LNCAP (cell line): ENCODE measurements at regions not wholly inside any gene's neighbourhood (a gene's known extent, or its start where the extent isn't known, plus 50 kb on each side); places are given as distances from the start of the nearest gene placed in this dataset.

Experiments
- TF ChIP-seq, protein P1 (sequence below): fragments of 450-650 bp; IDR thresholded peaks from 2 replicates; pipeline ENCODE4 v1.5.1; 2017; ENCODE audit warnings: mild to moderate bottlenecking

DNA sequence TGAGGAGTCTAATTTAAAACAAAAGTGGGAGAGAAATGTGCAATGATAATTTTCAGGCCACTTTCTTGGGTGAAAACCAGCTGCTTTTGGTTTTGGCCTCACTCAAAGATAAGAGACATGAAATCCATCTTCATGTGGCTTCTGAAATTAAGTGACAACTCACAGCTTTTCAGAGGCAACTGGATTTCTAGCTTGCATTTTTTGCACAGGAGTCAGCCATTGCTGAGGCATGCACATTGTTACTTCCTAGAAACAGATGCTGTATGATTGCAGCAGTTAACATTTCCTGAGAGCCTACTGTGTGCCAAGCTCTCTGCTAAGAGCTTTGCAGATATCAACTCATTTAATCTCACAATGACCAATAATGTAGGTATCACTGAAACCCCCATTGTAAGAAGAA is 562.6 kb downstream of the NR2F1-AS1 start:
- TF ChIP-seq, protein P1, sequence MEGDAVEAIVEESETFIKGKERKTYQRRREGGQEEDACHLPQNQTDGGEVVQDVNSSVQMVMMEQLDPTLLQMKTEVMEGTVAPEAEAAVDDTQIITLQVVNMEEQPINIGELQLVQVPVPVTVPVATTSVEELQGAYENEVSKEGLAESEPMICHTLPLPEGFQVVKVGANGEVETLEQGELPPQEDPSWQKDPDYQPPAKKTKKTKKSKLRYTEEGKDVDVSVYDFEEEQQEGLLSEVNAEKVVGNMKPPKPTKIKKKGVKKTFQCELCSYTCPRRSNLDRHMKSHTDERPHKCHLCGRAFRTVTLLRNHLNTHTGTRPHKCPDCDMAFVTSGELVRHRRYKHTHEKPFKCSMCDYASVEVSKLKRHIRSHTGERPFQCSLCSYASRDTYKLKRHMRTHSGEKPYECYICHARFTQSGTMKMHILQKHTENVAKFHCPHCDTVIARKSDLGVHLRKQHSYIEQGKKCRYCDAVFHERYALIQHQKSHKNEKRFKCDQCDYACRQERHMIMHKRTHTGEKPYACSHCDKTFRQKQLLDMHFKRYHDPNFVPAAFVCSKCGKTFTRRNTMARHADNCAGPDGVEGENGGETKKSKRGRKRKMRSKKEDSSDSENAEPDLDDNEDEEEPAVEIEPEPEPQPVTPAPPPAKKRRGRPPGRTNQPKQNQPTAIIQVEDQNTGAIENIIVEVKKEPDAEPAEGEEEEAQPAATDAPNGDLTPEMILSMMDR: no peak

DNA sequence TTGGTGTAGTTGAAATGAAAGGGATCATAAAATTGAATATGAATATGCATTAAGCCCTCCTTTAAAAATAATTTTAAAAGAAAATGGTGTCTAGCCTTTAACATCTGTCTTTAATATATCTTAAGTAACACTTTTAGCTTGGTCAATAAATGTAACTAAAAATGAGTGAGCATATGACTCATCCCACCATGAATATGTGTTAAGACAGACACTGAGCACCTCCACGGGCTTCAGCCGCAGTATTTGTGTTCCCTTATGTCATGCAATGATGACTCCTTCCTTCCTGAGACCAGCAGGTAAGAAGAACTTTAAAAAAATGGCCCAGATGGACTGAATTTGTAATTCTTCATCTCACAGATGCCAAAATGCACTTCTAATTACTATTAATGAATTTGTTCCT is 563.2 kb downstream of the NR2F1-AS1 start:
- TF ChIP-seq, protein P1: no peak

DNA sequence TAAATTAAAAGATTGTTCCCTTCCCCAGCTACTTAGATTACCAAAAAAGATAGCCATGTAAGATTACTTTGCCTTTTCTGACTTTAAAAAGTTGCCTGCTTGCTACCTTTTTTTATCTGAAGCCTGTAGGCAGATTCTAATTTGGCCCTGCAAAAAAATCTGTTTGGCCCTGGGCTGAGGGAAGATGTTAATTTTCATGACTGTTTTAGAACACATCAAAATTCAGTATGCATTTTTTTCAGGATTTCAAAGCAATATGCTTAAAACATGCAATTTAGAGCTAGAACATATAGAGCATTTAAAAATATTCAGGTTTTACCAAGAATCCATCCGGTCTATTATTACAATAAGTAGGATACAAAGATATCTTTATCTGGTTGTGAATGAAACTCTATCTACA is 563.6 kb downstream of the NR2F1-AS1 start:
- TF ChIP-seq, protein P1: no peak

DNA sequence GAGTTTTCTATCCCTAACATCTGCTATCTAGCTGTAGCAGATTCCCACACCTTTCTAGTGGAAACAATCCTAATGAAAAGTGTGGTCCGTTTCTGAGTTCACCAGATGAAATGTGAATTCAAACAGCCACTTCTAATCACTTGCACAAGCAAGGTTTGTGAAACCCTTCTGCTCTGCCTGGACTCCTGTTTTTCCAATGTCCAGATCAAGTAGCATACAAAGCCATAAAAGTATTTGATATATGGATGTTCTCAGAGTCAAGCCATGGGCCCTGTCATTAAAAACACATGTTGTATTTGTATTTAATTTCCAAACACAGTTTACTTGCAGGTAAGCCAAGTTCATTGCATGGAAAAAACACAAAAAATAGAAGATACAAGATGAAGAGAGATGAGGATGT is 570.4 kb downstream of the NR2F1-AS1 start:
- TF ChIP-seq, protein P1: no peak

DNA sequence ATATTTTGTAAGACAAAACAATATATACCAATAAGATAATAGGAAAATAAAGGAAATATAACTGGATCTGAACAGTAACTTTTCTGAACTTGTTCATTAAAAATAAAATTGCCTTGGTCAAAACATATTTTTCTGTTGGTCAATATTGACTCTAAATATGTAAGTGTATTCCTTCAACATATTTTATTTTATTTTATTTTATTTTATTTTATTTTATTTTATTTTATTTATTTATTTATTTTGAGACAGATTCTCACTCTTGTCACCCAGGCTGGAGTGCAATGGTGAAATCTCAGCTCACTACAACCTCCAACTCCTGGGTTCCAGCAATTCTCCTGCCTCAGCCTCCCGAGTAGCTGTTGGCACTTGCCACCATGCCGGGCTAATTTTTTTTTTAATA is 571.0 kb downstream of the NR2F1-AS1 start:
- TF ChIP-seq, protein P1: no peak

DNA sequence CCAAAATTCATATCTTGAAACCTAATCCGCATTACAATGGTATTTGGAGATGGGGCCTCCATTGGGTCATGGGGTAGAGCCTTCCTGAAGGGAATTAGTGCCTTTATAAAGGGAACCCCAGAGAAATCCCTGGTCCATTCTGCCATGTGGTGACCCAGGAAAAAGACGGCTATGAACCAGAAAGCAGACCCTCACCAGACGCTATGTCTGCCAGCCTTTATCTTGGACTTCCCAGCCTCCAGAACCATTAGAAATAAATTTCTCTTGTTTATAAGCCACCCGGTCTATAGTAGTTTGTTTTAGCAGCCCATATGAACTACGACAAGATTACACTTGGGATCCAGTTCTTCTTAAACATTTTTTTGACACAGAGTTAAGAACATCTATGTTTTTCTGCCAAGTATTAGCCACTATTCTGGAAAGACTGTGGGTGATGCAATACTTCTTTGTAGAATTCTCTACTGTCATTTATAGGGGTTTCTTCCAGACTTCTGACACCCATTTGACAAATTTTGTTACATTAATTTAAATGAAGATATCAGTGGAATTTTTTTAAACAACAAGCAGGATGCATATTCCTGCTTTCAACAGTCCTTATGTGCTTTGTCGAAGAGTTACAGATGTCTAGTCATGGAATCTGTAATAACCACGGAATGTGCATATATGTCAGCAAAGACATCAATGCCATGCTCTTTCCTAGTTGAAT is 572.4 kb downstream of the NR2F1-AS1 start:
- TF ChIP-seq, protein P1: no peak

DNA sequence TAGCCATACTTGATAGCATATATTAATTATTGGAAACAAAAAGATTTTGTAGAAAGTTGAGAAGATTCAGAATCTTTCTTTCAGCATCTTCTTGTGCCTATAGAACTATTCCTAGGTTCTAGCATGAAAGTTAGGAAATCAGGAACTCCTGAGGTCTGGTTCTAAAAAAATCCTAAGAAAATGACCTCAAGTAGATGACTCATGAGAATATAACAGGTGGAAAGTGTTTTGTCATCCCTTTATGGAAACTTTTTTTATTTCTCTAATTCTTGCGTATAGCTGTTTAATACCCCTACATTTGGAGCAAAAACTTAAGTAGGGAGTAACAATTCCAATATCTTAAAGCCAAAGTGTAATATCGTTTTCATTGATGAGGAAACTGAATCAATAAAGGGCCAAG is 574.1 kb downstream of the NR2F1-AS1 start:
- TF ChIP-seq, protein P1: no peak

DNA sequence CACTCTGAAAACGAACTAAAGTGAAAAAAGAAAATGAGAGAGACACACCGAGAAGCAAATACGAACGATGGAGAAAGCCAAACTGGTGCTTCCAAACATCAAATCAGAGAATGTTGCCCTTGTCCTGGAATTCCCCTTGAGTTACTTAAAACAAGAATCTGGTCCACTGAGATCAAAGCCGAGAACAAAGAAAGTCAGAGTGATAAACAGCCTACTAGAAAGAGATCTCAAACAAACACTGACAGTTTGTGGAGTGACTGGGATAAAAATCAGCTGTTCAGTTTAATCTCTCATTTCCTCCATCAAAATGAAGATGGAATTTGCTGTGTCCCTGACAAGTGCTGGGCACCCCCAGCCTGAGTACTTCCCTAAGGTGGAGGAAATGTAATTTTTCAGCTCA is 582.6 kb downstream of the NR2F1-AS1 start:
- TF ChIP-seq, protein P1: no peak
